ENCODE measurements at regions not wholly inside any gene's neighbourhood (a gene's known extent, or its start where the extent isn't known, plus 50 kb on each side); places are given as distances from the start of the nearest gene placed in this dataset.

DNA sequence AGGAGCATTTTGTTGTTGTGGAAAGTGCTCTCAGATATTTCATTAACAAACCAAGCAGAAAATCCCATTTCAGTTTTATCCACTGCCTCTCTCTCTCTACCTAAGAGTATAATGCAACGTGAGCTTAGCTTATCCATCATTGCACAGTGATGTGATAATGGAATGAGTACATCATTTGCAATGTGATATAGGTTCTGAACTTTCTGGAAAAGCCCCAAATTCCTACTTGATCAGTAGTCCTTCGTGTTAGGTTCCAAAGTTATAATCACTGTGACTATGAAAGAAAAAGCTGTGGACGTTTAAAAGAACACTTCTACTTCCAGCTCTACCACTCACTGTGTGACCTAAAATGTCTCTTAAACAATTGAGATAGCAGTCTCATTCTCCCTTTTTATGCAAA, 76.4 kb upstream of the PRMT6 start:
- TF ChIP-seq, protein P1, sequence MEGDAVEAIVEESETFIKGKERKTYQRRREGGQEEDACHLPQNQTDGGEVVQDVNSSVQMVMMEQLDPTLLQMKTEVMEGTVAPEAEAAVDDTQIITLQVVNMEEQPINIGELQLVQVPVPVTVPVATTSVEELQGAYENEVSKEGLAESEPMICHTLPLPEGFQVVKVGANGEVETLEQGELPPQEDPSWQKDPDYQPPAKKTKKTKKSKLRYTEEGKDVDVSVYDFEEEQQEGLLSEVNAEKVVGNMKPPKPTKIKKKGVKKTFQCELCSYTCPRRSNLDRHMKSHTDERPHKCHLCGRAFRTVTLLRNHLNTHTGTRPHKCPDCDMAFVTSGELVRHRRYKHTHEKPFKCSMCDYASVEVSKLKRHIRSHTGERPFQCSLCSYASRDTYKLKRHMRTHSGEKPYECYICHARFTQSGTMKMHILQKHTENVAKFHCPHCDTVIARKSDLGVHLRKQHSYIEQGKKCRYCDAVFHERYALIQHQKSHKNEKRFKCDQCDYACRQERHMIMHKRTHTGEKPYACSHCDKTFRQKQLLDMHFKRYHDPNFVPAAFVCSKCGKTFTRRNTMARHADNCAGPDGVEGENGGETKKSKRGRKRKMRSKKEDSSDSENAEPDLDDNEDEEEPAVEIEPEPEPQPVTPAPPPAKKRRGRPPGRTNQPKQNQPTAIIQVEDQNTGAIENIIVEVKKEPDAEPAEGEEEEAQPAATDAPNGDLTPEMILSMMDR (IDR thresholded peaks at IDR 0.05; ENCODE audit: low read depth, low read length) = no peak
- TF ChIP-seq MYC (IDR thresholded peaks at IDR 0.05; ENCODE audit: low read depth, low read length) (no peak), POLR2A (IDR thresholded peaks at IDR 0.05; ENCODE audit: extremely low read depth, insufficient read length) (no peak)
- TF ChIP-seq, protein P2, sequence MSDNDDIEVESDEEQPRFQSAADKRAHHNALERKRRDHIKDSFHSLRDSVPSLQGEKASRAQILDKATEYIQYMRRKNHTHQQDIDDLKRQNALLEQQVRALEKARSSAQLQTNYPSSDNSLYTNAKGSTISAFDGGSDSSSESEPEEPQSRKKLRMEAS (IDR thresholded peaks at IDR 0.05; ENCODE audit: low read depth, low read length) = no peak
